C4-2B (cell line): ENCODE measurements at regions not wholly inside any gene's neighbourhood (a gene's known extent, or its start where the extent isn't known, plus 50 kb on each side); places are given as distances from the start of the nearest gene placed in this dataset.

Experiments
- ZFX ChIP-seq: fragments of 450-650 bp; IDR thresholded peaks from 2 replicates; pipeline ENCODE4 v1.6.1; 2017
- TF ChIP-seq, protein P1 (sequence below): fragments of 450-650 bp; conservative IDR thresholded peaks from 2 replicates; pipeline ENCODE4 v1.5.1; 2017; ENCODE audit warnings: mild to moderate bottlenecking

DNA sequence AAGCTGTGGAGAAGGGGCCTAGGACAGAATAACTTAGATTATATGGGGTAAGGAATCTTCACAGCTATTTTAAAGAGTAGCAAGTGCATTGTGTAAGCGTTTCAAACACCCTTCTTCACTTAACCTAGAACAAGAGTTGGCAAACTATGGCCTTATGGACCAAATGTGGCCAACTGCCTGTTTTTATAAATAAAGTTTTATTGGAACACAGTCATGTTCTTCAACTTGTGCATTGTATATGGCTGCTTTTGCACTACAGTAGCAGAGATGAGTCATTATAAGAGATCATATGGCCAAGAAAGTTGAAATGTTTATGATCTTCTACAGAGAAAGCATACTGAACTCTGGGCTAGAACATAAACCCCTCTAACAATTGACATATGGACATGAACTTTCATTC, 187.8 kb downstream of the ETV1 start:
- TF ChIP-seq, protein P1, sequence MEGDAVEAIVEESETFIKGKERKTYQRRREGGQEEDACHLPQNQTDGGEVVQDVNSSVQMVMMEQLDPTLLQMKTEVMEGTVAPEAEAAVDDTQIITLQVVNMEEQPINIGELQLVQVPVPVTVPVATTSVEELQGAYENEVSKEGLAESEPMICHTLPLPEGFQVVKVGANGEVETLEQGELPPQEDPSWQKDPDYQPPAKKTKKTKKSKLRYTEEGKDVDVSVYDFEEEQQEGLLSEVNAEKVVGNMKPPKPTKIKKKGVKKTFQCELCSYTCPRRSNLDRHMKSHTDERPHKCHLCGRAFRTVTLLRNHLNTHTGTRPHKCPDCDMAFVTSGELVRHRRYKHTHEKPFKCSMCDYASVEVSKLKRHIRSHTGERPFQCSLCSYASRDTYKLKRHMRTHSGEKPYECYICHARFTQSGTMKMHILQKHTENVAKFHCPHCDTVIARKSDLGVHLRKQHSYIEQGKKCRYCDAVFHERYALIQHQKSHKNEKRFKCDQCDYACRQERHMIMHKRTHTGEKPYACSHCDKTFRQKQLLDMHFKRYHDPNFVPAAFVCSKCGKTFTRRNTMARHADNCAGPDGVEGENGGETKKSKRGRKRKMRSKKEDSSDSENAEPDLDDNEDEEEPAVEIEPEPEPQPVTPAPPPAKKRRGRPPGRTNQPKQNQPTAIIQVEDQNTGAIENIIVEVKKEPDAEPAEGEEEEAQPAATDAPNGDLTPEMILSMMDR: no peak
- TF ChIP-seq ZFX: no peak
